ENCODE measurements at regions not wholly inside any gene's neighbourhood (a gene's known extent, or its start where the extent isn't known, plus 50 kb on each side); places are given as distances from the start of the nearest gene placed in this dataset.

DNA sequence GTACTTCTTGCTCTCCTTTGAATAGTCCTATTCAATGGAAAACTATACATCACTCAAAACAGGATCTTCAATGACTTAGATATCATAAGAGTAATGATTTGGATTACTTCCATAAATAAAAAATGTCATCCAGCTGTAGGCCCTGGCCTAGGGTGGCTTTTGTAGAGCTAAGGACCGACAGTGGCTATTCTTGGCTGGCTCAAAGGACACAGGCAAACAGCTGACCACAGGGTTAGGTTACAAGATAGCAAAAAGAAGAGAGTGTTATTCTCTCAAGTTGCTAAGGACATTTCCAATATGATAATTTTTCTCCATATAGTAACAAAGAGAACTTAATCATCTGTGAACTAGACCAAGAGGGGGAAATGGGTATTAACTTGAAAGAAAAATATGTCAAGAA lies 495.1 kb downstream of the PLPP3 start:
- TF ChIP-seq EZH2 (IDR thresholded peaks at IDR 0.05; ENCODE audit: insufficient read depth, poor library complexity, severe bottlenecking): no peak
- no peak for TF ChIP-seq EZH2phosphoT487 (IDR thresholded peaks at IDR 0.05; ENCODE audit: insufficient read depth, low read depth)
